HEK293T (cell line): ENCODE measurements at regions not wholly inside any gene's neighbourhood (a gene's known extent, or its start where the extent isn't known, plus 50 kb on each side); places are given as distances from the start of the nearest gene placed in this dataset.

ENCODE experiments used
- CTCF ChIA-PET: fragments of 350-600 bp; formaldehyde crosslinking; extraction: SDS; loops from one replicate; lab custom pipeline; 2021; ENCODE audit warnings: antibody characterized with exemption, inconsistent platforms; lab: Yijun Ruan, JAX
- POLR2A ChIA-PET: fragments of 350-600 bp; formaldehyde crosslinking; extraction: SDS; loops from one replicate; lab custom pipeline; 2020; ENCODE audit warnings: antibody characterized with exemption, inconsistent platforms; lab: Yijun Ruan, JAX
- DNase-seq: peaks from one replicate; pipeline ENCODE4 v3.0.0; 2012; ENCODE audit warnings: mixed read lengths; ENCODE audit errors: extremely low spot score
- ARNT ChIP-seq: fragments of 450-650 bp; IDR thresholded peaks from 2 replicates; pipeline ENCODE4 v1.6.1; 2017; ENCODE audit warnings: mild to moderate bottlenecking
- BHLHE40 ChIP-seq: fragments of 450-650 bp; IDR thresholded peaks from 2 replicates; pipeline ENCODE4 v1.6.1; 2016; ENCODE audit warnings: mild to moderate bottlenecking, moderate library complexity, borderline replicate concordance
- CTBP1 ChIP-seq: fragments of 450-650 bp; IDR thresholded peaks from 2 replicates; pipeline ENCODE4 v1.6.1; 2016; ENCODE audit warnings: borderline replicate concordance
- ELF4 ChIP-seq: fragments of 450-650 bp; IDR thresholded peaks from 2 replicates; pipeline ENCODE4 v1.6.1; 2017; ENCODE audit warnings: antibody characterized with exemption
- FOXA1 ChIP-seq: fragments of 450-650 bp; IDR thresholded peaks from 2 replicates; pipeline ENCODE4 v1.6.1; 2016; ENCODE audit warnings: mild to moderate bottlenecking
- FOXK2 ChIP-seq: fragments of 450-650 bp; IDR thresholded peaks from 2 replicates; pipeline ENCODE4 v1.6.1; 2016; ENCODE audit warnings: mild to moderate bottlenecking
- FOXM1 ChIP-seq: fragments of 450-650 bp; IDR thresholded peaks from 2 replicates; pipeline ENCODE4 v1.6.1; 2017; ENCODE audit warnings: mild to moderate bottlenecking, borderline replicate concordance
- HDGF ChIP-seq: fragments of 450-650 bp; IDR thresholded peaks from 2 replicates; pipeline ENCODE4 v1.6.1; 2017; ENCODE audit warnings: antibody characterized with exemption, borderline replicate concordance
- L3MBTL2 ChIP-seq: fragments of 450-650 bp; conservative IDR thresholded peaks from 2 replicates; pipeline ENCODE4 v1.6.1; 2016; ENCODE audit warnings: mild to moderate bottlenecking
- LEF1 ChIP-seq: fragments of 450-650 bp; IDR thresholded peaks from 2 replicates; pipeline ENCODE4 v1.6.1; 2017; ENCODE audit warnings: mild to moderate bottlenecking, borderline replicate concordance
- NFRKB ChIP-seq: fragments of 450-650 bp; IDR thresholded peaks from 2 replicates; pipeline ENCODE4 v1.6.1; 2016; ENCODE audit warnings: mild to moderate bottlenecking, moderate library complexity
- PKNOX1 ChIP-seq: fragments of 450-650 bp; IDR thresholded peaks from 2 replicates; pipeline ENCODE4 v1.6.1; 2016
- SP1 ChIP-seq: fragments of 450-650 bp; IDR thresholded peaks from 2 replicates; pipeline ENCODE4 v1.6.1; 2017
- SUZ12 ChIP-seq: fragments of 450-650 bp; IDR thresholded peaks from 2 replicates; pipeline ENCODE4 v1.6.1; 2016; ENCODE audit warnings: mild to moderate bottlenecking
- TARDBP ChIP-seq: fragments of 450-650 bp; IDR thresholded peaks from 2 replicates; pipeline ENCODE4 v1.6.1; 2016
- ZNF384 ChIP-seq: fragments of 450-650 bp; IDR thresholded peaks from 2 replicates; pipeline ENCODE4 v1.6.1; 2016

DNA sequence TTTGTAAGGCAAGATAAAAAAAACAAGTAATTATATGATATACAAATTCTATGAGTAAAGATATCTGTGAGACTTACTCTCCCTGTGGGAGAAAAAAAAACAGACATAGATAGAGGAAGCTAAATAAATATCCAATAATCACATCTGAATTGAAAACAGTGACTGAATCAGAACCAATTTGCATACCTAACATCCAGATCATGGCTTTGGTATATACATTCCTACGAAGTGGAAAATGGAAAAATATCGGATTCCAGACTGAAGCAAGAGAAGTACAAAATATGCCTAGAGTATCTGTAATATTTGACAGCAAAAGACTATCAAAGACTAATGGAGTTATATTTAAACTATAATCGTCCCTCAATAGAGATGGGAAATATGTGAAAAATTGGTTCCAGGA, 1108.1 kb upstream of the CHAC2 start:
- TF ChIP-seq FOXM1 (no peak), ELF4 (no peak), BHLHE40 (no peak), LEF1 (no peak), FOXA1 (no peak), ARNT (no peak), TARDBP (no peak), HDGF (no peak), FOXK2 (no peak), ZNF384 (no peak), CTBP1 (no peak), L3MBTL2 (no peak), NFRKB (no peak), PKNOX1 (no peak)
- ChIA-PET CTCF (no interaction called here), POLR2A (no interaction called here)
- DNase-seq = no peak

GRCh38 chr2:52658598-52658997, 1109.0 kb upstream of the CHAC2 start:
- POLR2A ChIA-PET = no interaction called here
- CTCF ChIA-PET = no interaction called here
- DNase-seq = no peak
- TF ChIP-seq SP1 (no peak), ELF4 (no peak), FOXK2 (no peak), SUZ12 (no peak), ARNT (no peak), PKNOX1 (no peak), NFRKB (no peak), FOXM1 (no peak), CTBP1 (no peak), BHLHE40 (no peak), LEF1 (no peak), L3MBTL2 (no peak), ZNF384 (no peak), HDGF (no peak), FOXA1 (no peak), TARDBP (no peak)

DNA sequence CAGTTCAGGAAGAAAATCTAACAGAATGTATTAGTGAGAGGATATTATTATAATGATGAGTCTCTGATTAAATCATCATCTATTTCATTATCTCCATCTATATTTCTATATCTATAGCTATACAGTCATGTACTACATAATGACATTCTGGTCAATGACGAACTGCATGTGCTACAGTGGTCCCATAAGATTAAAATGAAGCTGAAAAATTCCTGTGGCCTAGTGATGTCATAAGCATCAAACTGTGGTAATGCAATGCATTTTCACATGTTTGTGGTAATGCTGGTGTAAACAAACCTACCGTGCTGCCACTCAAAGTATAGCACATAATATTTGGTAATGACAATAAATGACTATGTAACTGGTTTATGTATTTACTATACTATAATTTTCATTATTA, 1127.9 kb upstream of the CHAC2 start:
- no peak for TF ChIP-seq L3MBTL2
- ChIA-PET CTCF (no interaction called here), POLR2A (no interaction called here)
- DNase-seq = no peak

- ChIA-PET POLR2A (no interaction called here), CTCF (no interaction called here)
- TF ChIP-seq SP1 (no peak), ARNT (no peak), FOXK2 (no peak), ZNF384 (no peak), NFRKB (no peak)
- no peak for DNase-seq
Measured at GRCh38 chr2:52632543-52632942, 1135.1 kb upstream of the CHAC2 start.

GRCh38 chr2:52629944-52630343, 1137.7 kb upstream of the CHAC2 start:
- no peak for TF ChIP-seq NFRKB
- TF ChIP-seq ARNT = no peak
- no peak for TF ChIP-seq TARDBP
- no peak for TF ChIP-seq L3MBTL2
- TF ChIP-seq FOXM1 = no peak
- TF ChIP-seq ZNF384 = no peak
- no peak for TF ChIP-seq LEF1
- TF ChIP-seq FOXA1 = no peak
- no peak for TF ChIP-seq ELF4
- no peak for TF ChIP-seq CTBP1
- TF ChIP-seq SUZ12 = no peak
- no peak for TF ChIP-seq SP1
- TF ChIP-seq HDGF = no peak
- TF ChIP-seq PKNOX1 = no peak
- TF ChIP-seq FOXK2 = no peak
- no peak for TF ChIP-seq BHLHE40
- ChIA-PET POLR2A (no interaction called here), CTCF (no interaction called here)
- DNase-seq = no peak

GRCh38 chr2:52629531-52629930, 1138.1 kb upstream of the CHAC2 start:
- CTCF ChIA-PET = no interaction called here
- POLR2A ChIA-PET = no interaction called here
- no peak for DNase-seq
- TF ChIP-seq TARDBP = no peak
- no peak for TF ChIP-seq HDGF

GRCh38 chr2:52622266-52622665, 1145.3 kb upstream of the CHAC2 start:
- TF ChIP-seq BHLHE40 (no peak), L3MBTL2 (no peak), ZNF384 (no peak), ELF4 (no peak), FOXK2 (no peak), TARDBP (no peak)
- ChIA-PET POLR2A (no interaction called here), CTCF (no interaction called here)
- no peak for DNase-seq
